HG02852 (cell line): ENCODE measurements at regions not wholly inside any gene's neighbourhood (a gene's known extent, or its start where the extent isn't known, plus 50 kb on each side); places are given as distances from the start of the nearest gene placed in this dataset.
A peak's percentile ranks its signal among the peaks of the same experiment; 100 is the strongest.
"Not testable (repeated sequence)": the region's sequence is repeated elsewhere in the genome, so short reads cannot be mapped to it uniquely, and the experiment has no call there.

Experiments
- ATAC-seq: cut with Tn5 transposase; IDR thresholded peaks from one replicate; pipeline ENCODE4 v1.9.1; 2021; ENCODE audit warnings: mild to moderate bottlenecking, moderate library complexity; ENCODE audit not compliant: unreplicated experiment

- no peak for ATAC-seq
Measured at GRCh38 chr20:19024296-19025035, 188.0 kb upstream of the SLC24A3 start.

- no peak for ATAC-seq
Measured at GRCh38 chr20:19025430-19026120, 186.9 kb upstream of the SLC24A3 start.

- peak; percentile 71 for ATAC-seq
Measured at GRCh38 chr20:19026121-19026878, 186.1 kb upstream of the SLC24A3 start.

GRCh38 chr20:19026901-19027644 lies 185.4 kb upstream of the SLC24A3 start:
- no peak for ATAC-seq

GRCh38 chr20:19027971-19028370 lies 184.5 kb upstream of the SLC24A3 start:
- no peak for ATAC-seq

GRCh38 chr20:19041787-19042186 lies 170.7 kb upstream of the SLC24A3 start:
- ATAC-seq: no peak

GRCh38 chr20:19045371-19045770 lies 167.1 kb upstream of the SLC24A3 start:
- no peak for ATAC-seq

GRCh38 chr20:19047040-19047950 lies 165.1 kb upstream of the SLC24A3 start:
- no peak for ATAC-seq

GRCh38 chr20:19047951-19048296 lies 164.5 kb upstream of the SLC24A3 start:
- no peak for ATAC-seq

GRCh38 chr20:19048995-19049501 lies 163.4 kb upstream of the SLC24A3 start:
- ATAC-seq: no peak

GRCh38 chr20:19049514-19049913 lies 162.9 kb upstream of the SLC24A3 start:
- no peak for ATAC-seq

- ATAC-seq: no peak
Measured at GRCh38 chr20:19056909-19057308, 155.5 kb upstream of the SLC24A3 start.

GRCh38 chr20:19064788-19065187 lies 147.7 kb upstream of the SLC24A3 start:
- not testable (repeated sequence) for ATAC-seq

- no peak for ATAC-seq
Measured at GRCh38 chr20:19067986-19068385, 144.5 kb upstream of the SLC24A3 start.

GRCh38 chr20:19070026-19070425 lies 142.4 kb upstream of the SLC24A3 start:
- ATAC-seq: no peak

- ATAC-seq: peak; percentile 13
Measured at GRCh38 chr20:19070681-19071445, 141.6 kb upstream of the SLC24A3 start.

GRCh38 chr20:19071446-19071725 lies 141.1 kb upstream of the SLC24A3 start:
- peak; percentile 48 for ATAC-seq

- ATAC-seq: no peak
Measured at GRCh38 chr20:19071902-19072498, 140.4 kb upstream of the SLC24A3 start.

GRCh38 chr20:19072988-19073387 lies 139.5 kb upstream of the SLC24A3 start:
- ATAC-seq: no peak
